Activated B cell treated with CpG ODN at 0.5 μM for 24 hours (primary cell): ENCODE measurements at regions not wholly inside any gene's neighbourhood (a gene's known extent, or its start where the extent isn't known, plus 50 kb on each side); places are given as distances from the start of the nearest gene placed in this dataset.
"Not testable (repeated sequence)": the region's sequence is repeated elsewhere in the genome, so short reads cannot be mapped to it uniquely, and the experiment has no call there.

Source experiments
- ATAC-seq: fragments of 200-7000 bp; cut with Tn5 transposase; one replicate; pipeline ENCODE4 v1.10.0; 2021; ENCODE audit warnings: low read depth, mild to moderate bottlenecking, moderate library complexity
- CTCF ChIA-PET: fragments of 350-600 bp; sonication (Branson Sonifier 250); formaldehyde crosslinking; loops from one replicate; lab custom pipeline; 2021; ENCODE audit warnings: antibody characterized with exemption; lab: Charles Lee
- POLR2A ChIA-PET: fragments of 350-600 bp; sonication (Branson Sonifier 250); formaldehyde crosslinking; loops from one replicate; lab custom pipeline; 2021; ENCODE audit warnings: antibody characterized with exemption; lab: Charles Lee
- DNase-seq: peaks from one replicate; pipeline ENCODE4 v3.0.0; 2022
- H3K27ac Mint-ChIP-seq: one replicate; pipeline ENCODE4 v1.8.0; 2020; ENCODE audit warnings: mixed read lengths
- H3K27me3 Mint-ChIP-seq: one replicate; pipeline ENCODE4 v1.8.0; 2021; ENCODE audit warnings: mixed read lengths
- H3K36me3 Mint-ChIP-seq: one replicate; pipeline ENCODE4 v1.8.0; 2021; ENCODE audit warnings: low read depth, mixed read lengths
- H3K4me1 Mint-ChIP-seq: one replicate; pipeline ENCODE4 v1.8.0; 2021; ENCODE audit warnings: mixed read lengths
- H3K4me3 Mint-ChIP-seq: one replicate; pipeline ENCODE4 v1.8.0; 2020; ENCODE audit warnings: mild to moderate bottlenecking, mixed read lengths
- H3K9me3 Mint-ChIP-seq: one replicate; pipeline ENCODE4 v1.8.0; 2020; ENCODE audit warnings: mixed read lengths
- intact Hi-C: fragments of 100-400 bp; cut with micrococcal nuclease; formaldehyde crosslinking; loops from one replicate; pipeline ENCODE4 v1.15.1; 2024
- TF ChIP-seq, protein P1 (sequence below): fragments of 200-600 bp; IDR thresholded peaks from one replicate; pipeline ENCODE4 v1.8.0; 2022; ENCODE audit warnings: antibody characterized with exemption, mild to moderate bottlenecking

DNA sequence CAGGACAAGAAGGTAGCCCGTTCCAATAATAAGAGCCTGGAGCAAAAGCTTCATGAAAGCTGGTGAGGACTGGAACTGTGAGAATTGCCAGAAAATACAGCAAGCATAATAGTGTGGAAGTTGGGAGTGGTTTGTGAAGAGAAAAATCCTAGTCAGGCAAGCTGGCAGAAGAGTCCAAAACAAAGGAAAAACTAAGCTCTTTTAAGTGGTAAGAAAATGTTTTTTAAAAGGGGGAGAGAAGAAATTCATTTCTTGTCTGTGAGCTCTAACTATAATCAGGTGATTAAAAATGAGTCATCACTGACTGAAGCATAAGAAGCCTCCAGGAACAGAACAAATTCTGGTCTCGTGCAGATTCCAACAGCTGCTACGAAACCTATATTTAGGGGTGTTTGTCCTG is 102.6 kb downstream of the CAAP1 start:
- TF ChIP-seq, protein P1, sequence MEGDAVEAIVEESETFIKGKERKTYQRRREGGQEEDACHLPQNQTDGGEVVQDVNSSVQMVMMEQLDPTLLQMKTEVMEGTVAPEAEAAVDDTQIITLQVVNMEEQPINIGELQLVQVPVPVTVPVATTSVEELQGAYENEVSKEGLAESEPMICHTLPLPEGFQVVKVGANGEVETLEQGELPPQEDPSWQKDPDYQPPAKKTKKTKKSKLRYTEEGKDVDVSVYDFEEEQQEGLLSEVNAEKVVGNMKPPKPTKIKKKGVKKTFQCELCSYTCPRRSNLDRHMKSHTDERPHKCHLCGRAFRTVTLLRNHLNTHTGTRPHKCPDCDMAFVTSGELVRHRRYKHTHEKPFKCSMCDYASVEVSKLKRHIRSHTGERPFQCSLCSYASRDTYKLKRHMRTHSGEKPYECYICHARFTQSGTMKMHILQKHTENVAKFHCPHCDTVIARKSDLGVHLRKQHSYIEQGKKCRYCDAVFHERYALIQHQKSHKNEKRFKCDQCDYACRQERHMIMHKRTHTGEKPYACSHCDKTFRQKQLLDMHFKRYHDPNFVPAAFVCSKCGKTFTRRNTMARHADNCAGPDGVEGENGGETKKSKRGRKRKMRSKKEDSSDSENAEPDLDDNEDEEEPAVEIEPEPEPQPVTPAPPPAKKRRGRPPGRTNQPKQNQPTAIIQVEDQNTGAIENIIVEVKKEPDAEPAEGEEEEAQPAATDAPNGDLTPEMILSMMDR: no peak
- no peak overlapping the region for H3K27ac Mint-ChIP-seq
- no peaks in the 10 kb centered on the region for H3K36me3 Mint-ChIP-seq
- intact Hi-C loops: no loop called here
- ATAC-seq (no peak), DNase-seq (no peak)
- no peaks in the 10 kb centered on the region for H3K4me1 Mint-ChIP-seq
- no peaks in the 10 kb centered on the region for H3K9me3 Mint-ChIP-seq
- CTCF ChIA-PET: no interaction called here
- no peak overlapping the region for H3K4me3 Mint-ChIP-seq
- no peaks in the 10 kb centered on the region for H3K27me3 Mint-ChIP-seq
- POLR2A ChIA-PET: no interaction called here

DNA sequence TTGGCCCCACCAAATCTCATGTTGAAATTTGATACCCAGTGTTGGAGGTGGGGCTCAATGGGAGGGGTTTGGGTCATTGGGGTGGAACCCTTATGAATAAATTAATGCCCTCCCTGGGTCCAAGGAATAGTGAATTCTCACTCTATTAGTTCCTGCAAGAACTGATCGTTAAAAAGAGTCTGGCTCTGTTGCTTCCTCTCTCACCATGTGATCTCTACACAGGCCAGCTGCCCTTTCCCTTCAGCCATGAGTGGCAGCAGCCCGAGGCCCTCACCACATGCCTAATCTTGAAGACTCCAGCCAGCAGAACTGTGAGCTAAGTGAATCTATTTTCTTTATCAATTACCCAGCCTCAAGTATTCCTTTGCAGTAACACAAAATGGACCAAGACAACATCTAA is 106.0 kb downstream of the CAAP1 start:
- TF ChIP-seq, protein P1: no peak
- ChIA-PET CTCF (no interaction called here), POLR2A (no interaction called here)
- H3K4me1 Mint-ChIP-seq: no peaks in the 10 kb centered on the region
- no peak overlapping the region for H3K4me3 Mint-ChIP-seq
- no peaks in the 10 kb centered on the region for H3K27me3 Mint-ChIP-seq
- no peak overlapping the region for H3K27ac Mint-ChIP-seq
- ATAC-seq (no peak), DNase-seq (no peak)
- no peaks in the 10 kb centered on the region for H3K36me3 Mint-ChIP-seq
- intact Hi-C loops: no loop called here
- H3K9me3 Mint-ChIP-seq: no peaks in the 10 kb centered on the region

DNA sequence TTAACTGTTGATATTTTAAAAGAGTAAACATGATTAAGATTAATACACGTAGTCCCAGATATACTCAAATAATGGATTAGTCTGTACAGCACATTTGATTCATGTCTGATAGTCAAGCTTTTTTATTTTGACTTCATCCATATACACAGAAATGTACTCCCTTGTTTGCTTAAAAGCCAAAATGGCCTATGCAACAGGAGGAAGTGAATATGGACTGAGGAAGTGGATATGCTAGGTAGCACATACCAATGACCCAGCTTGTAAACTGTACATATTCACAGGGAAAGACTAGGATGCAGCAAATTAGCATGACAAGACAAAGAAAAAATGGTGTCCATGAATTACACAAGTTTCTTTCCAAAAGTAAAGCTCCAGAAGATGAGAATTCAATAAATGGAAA is 109.7 kb downstream of the CAAP1 start:
- CTCF ChIA-PET: no interaction called here
- TF ChIP-seq, protein P1: no peak
- H3K36me3 Mint-ChIP-seq: no peaks in the 10 kb centered on the region
- no peak overlapping the region for H3K4me3 Mint-ChIP-seq
- DNase-seq (no peak), ATAC-seq (no peak)
- H3K9me3 Mint-ChIP-seq: peaks cover 4% of the 10 kb centered on the region
- POLR2A ChIA-PET: no interaction called here
- no peaks in the 10 kb centered on the region for H3K4me1 Mint-ChIP-seq
- H3K27me3 Mint-ChIP-seq: peaks cover 3% of the 10 kb centered on the region
- intact Hi-C loops: no loop called here
- H3K27ac Mint-ChIP-seq: no peak overlapping the region

DNA sequence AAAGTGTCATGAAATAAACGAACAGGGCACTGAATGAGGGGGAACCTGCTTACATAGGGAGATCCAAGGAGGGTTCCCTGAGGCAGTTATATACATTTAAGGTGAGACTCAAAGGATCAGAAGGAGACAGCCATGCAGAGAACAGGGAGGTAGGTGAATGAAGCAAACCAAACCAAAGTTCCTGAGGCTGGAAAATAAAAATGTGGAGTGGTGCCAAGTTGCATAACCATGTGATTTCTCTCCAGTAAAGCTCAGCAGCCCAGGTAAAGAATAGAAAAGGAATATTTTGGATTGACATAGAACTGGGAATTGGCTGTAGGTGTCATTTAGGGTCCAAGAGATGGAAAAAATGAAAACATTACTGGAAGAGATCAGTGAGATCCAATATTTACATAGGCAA is 110.7 kb downstream of the CAAP1 start:
- ChIA-PET CTCF (no interaction called here), POLR2A (no interaction called here)
- H3K4me1 Mint-ChIP-seq: no peaks in the 10 kb centered on the region
- peaks cover 4% of the 10 kb centered on the region for H3K9me3 Mint-ChIP-seq
- H3K27me3 Mint-ChIP-seq: peaks cover 3% of the 10 kb centered on the region
- intact Hi-C loops: no loop called here
- no peak for ATAC-seq
- TF ChIP-seq, protein P1: no peak
- DNase-seq: no peak
- no peak overlapping the region for H3K4me3 Mint-ChIP-seq
- no peak overlapping the region for H3K27ac Mint-ChIP-seq
- H3K36me3 Mint-ChIP-seq: no peaks in the 10 kb centered on the region

DNA sequence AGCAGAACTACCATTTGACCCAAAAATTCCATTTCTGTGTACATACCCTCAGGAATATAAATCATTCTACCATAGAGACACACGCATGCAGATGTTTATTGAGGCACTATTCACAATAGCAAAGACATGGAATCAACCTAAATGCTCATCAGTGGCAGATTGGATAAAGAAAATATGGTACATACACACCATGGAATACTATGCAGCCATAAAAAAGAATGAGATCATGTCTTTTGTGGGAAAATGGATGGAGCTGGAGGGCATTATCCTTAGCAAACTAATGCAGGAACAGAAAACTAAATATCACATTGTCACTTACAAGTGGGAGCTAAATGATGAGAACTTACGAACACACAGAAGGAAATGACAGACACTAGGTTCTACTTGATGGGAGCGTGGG is 112.3 kb downstream of the CAAP1 start:
- DNase-seq, H3K4me3 Mint-ChIP-seq, CTCF ChIA-PET, H3K27ac Mint-ChIP-seq, H3K36me3 Mint-ChIP-seq, H3K9me3 Mint-ChIP-seq, ATAC-seq, H3K27me3 Mint-ChIP-seq, intact Hi-C loops, POLR2A ChIA-PET, H3K4me1 Mint-ChIP-seq: not testable (repeated sequence)

DNA sequence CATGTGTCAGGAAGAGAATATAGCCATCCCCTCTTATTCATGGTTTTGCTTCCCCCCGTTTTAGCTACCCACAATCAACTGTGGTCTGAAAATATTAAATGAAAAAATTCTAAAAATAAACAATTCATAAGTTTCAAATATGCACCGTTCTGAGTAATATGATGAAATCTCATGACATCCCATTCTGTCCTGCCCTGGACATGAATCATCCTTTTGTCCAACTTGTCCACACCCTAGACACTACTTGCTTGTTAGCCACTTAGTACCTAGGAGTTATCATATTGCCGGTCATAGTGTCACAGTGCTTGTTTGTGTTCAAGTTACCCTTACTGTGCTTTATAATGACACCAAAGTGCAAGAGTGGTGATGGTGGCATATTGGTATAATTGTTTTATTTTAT is 113.5 kb downstream of the CAAP1 start:
- Mint-ChIP-seq H3K4me1 (no peaks in the 10 kb centered on the region), H3K9me3 (peaks cover 4% of the 10 kb centered on the region), H3K36me3 (no peaks in the 10 kb centered on the region), H3K4me3 (no peak overlapping the region), H3K27me3 (peaks cover 5% of the 10 kb centered on the region), H3K27ac (no peak overlapping the region)
- TF ChIP-seq, protein P1: no peak
- ChIA-PET POLR2A (no interaction called here), CTCF (no interaction called here)
- no peak for DNase-seq
- intact Hi-C loops: loop anchor here (10.0 kb wide), 1 partner anchor 64 kb away; no protein-coding TSS in a partner anchor
- ATAC-seq: no peak
